H9 (cell line): ENCODE measurements at regions not wholly inside any gene's neighbourhood (a gene's known extent, or its start where the extent isn't known, plus 50 kb on each side); places are given as distances from the start of the nearest gene placed in this dataset.

Experiments used
- DNase-seq: peaks from one replicate; pipeline ENCODE4 v3.0.0-alpha.2; 2017
- H2AFZ ChIP-seq: one replicate; pipeline ENCODE4 v1.6.1; 2013; ENCODE audit warnings: mild to moderate bottlenecking, low read length, control low read depth, moderate library complexity
- H2AK5ac ChIP-seq: 2 replicates; pipeline ENCODE4 v1.6.1; 2013; ENCODE audit warnings: low read length, control low read depth, mixed read lengths; ENCODE audit not compliant: insufficient read length
- H2BK120ac ChIP-seq: one replicate; pipeline ENCODE4 v1.6.1; 2013; ENCODE audit warnings: low read depth, mild to moderate bottlenecking, low read length, control low read depth, inconsistent platforms; ENCODE audit not compliant: poor library complexity, severe bottlenecking
- H2BK12ac ChIP-seq: 2 replicates; pipeline ENCODE4 v1.6.1; 2013; ENCODE audit warnings: low read length, control low read depth, mixed read lengths, low read depth; ENCODE audit not compliant: insufficient read length
- H2BK15ac ChIP-seq: 2 replicates; pipeline ENCODE4 v1.6.1; 2013; ENCODE audit warnings: low read depth, low read length, control low read depth
- H2BK20ac ChIP-seq: one replicate; pipeline ENCODE4 v1.6.1; 2013; ENCODE audit warnings: low read depth, mild to moderate bottlenecking, low read length, control low read depth, inconsistent platforms; ENCODE audit not compliant: poor library complexity, severe bottlenecking
- H2BK5ac ChIP-seq: 2 replicates; pipeline ENCODE4 v1.6.1; 2013; ENCODE audit warnings: low read length, control low read depth, mixed read lengths; ENCODE audit not compliant: insufficient read length
- H3K14ac ChIP-seq: 2 replicates; pipeline ENCODE4 v1.6.1; 2013; ENCODE audit warnings: low read length, control low read depth; ENCODE audit not compliant: insufficient read depth
- H3K18ac ChIP-seq: 2 replicates; pipeline ENCODE4 v1.6.1; 2013; ENCODE audit warnings: low read depth, mild to moderate bottlenecking, mixed read lengths, low read length, control low read depth; ENCODE audit not compliant: insufficient read length
- H3K23ac ChIP-seq: 2 replicates; pipeline ENCODE4 v1.6.1; 2013; ENCODE audit warnings: low read length, control low read depth, mixed read lengths, low read depth; ENCODE audit not compliant: insufficient read length
- H3K23me2 ChIP-seq: 2 replicates; pipeline ENCODE4 v1.6.1; 2013; ENCODE audit warnings: low read depth, mild to moderate bottlenecking, mixed read lengths, low read length, control low read depth; ENCODE audit not compliant: insufficient read length, poor library complexity, severe bottlenecking
- H3K27ac ChIP-seq: 2 replicates; pipeline ENCODE4 v1.5.1; 2013; ENCODE audit warnings: low read length, control low read depth, mixed read lengths, low read depth; ENCODE audit not compliant: insufficient read length
- H3K27me3 ChIP-seq: 2 replicates; pipeline ENCODE4 v1.6.1; 2013; ENCODE audit warnings: low read length, control low read depth, inconsistent platforms; ENCODE audit not compliant: insufficient read depth
- H3K4ac ChIP-seq: 2 replicates; pipeline ENCODE4 v1.6.1; 2013; ENCODE audit warnings: low read depth, mild to moderate bottlenecking, control low read depth, inconsistent platforms, low read length, moderate library complexity
- H3K4me1 ChIP-seq: 2 replicates; pipeline ENCODE4 v1.6.1; 2013; ENCODE audit warnings: low read length, control low read depth, inconsistent platforms; ENCODE audit not compliant: insufficient read depth
- H3K4me2 ChIP-seq: 2 replicates; pipeline ENCODE4 v1.6.1; 2013; ENCODE audit warnings: low read length, control low read depth, mixed read lengths; ENCODE audit not compliant: insufficient read length, insufficient read depth
- H3K56ac ChIP-seq: 2 replicates; pipeline ENCODE4 v1.6.1; 2013; ENCODE audit warnings: low read depth, mild to moderate bottlenecking, mixed read lengths, low read length, control low read depth; ENCODE audit not compliant: insufficient read length
- H3K79me1 ChIP-seq: 2 replicates; pipeline ENCODE4 v1.6.1; 2013; ENCODE audit warnings: low read depth, mild to moderate bottlenecking, moderate library complexity, low read length, control low read depth, inconsistent platforms; ENCODE audit not compliant: insufficient read depth, poor library complexity, severe bottlenecking
- H3K79me2 ChIP-seq: 2 replicates; pipeline ENCODE4 v1.6.1; 2013; ENCODE audit warnings: low read length, control low read depth, inconsistent platforms; ENCODE audit not compliant: insufficient read depth
- H3K9ac ChIP-seq: 2 replicates; pipeline ENCODE4 v1.6.1; 2013; ENCODE audit warnings: low read length, control low read depth, mixed read lengths; ENCODE audit not compliant: insufficient read length; ENCODE audit errors: extremely low read depth
- H3K9me3 ChIP-seq: one replicate; pipeline ENCODE4 v1.6.1; 2013; ENCODE audit warnings: low read depth, low read length, inconsistent platforms; ENCODE audit not compliant: control insufficient read depth
- H3T11ph ChIP-seq: one replicate; pipeline ENCODE4 v1.6.1; 2013; ENCODE audit warnings: mild to moderate bottlenecking, low read length, control low read depth, inconsistent platforms
- H4K20me1 ChIP-seq: one replicate; pipeline ENCODE4 v1.6.1; 2013; ENCODE audit not compliant: control insufficient read depth, insufficient read length, insufficient read depth
- H4K5ac ChIP-seq: 2 replicates; pipeline ENCODE4 v1.6.1; 2013; ENCODE audit warnings: low read depth, mild to moderate bottlenecking, mixed read lengths, low read length, control low read depth; ENCODE audit not compliant: insufficient read length
- H4K8ac ChIP-seq: replicated peaks from 2 replicates; pipeline ENCODE4 v1.6.1; 2013; ENCODE audit warnings: low read length, control low read depth, mixed read lengths, low read depth; ENCODE audit not compliant: insufficient read length
- H4K91ac ChIP-seq: 2 replicates; pipeline ENCODE4 v1.6.1; 2013; ENCODE audit warnings: low read depth, mild to moderate bottlenecking, moderate library complexity, mixed read lengths, low read length, control low read depth; ENCODE audit not compliant: insufficient read length
- H3K27ac Mint-ChIP-seq, 3 experiments: 2 replicates in 2 of 3; 3 replicates in 1 of 3; pipeline ENCODE4 v1.8.0; 2020 to 2021; ENCODE audit warnings: mixed read lengths in 3 of 3, mild to moderate bottlenecking in 1 of 3, moderate library complexity in 1 of 3
- H3K27me3 Mint-ChIP-seq: 2 replicates; pipeline ENCODE4 v1.8.0; 2021; ENCODE audit warnings: low read depth, mild to moderate bottlenecking, moderate library complexity, mixed read lengths
- H3K36me3 Mint-ChIP-seq, 3 experiments: 2 replicates in 2 of 3; 3 replicates in 1 of 3; pipeline ENCODE4 v1.8.0; 2020 to 2021; ENCODE audit warnings: low read depth in 3 of 3, mixed read lengths in 3 of 3; ENCODE audit not compliant: insufficient read depth in 1 of 3
- H3K4me1 Mint-ChIP-seq, 2 experiments: 2 replicates each; pipeline ENCODE4 v1.8.0; 2020; ENCODE audit warnings: mixed read lengths in 2 of 2
- H3K4me3 Mint-ChIP-seq, 2 experiments: 2 replicates in 1 of 2; 3 replicates in 1 of 2; pipeline ENCODE4 v1.8.0; 2020 to 2021; ENCODE audit warnings: mild to moderate bottlenecking in 2 of 2, mixed read lengths in 2 of 2, moderate library complexity in 1 of 2
- H3K9me3 Mint-ChIP-seq, 2 experiments: 2 replicates in 1 of 2; 3 replicates in 1 of 2; pipeline ENCODE4 v1.8.0; 2020; ENCODE audit warnings: mild to moderate bottlenecking in 2 of 2, mixed read lengths in 2 of 2, moderate library complexity in 1 of 2
- CTCF ChIP-seq: fragments of 200-600 bp; sonication (generic); conservative IDR thresholded peaks from 3 replicates; pipeline ENCODE4 v1.8.0; 2021; ENCODE audit warnings: antibody characterized with exemption, mild to moderate bottlenecking
- WGBS: extraction: QIAGEN DNeasy Blood & Tissue Kit; methylation state at CpG from one replicate; pipeline ENCODE4 v1.1.7; 2013; ENCODE audit warnings: missing lambda C conversion rate, low lambda C conversion rate, mixed read lengths; ENCODE audit not compliant: insufficient read length; ENCODE audit errors: extremely low coverage; 5-methylcytosine and 5-hydroxymethylcytosine counted together

- Histone ChIP-seq H4K20me1 (no peaks in the 10 kb centered on the region), H3K4me2 (no peak overlapping the region), H4K5ac (no peak overlapping the region), H4K91ac (no peak overlapping the region), H3K23ac (no peak overlapping the region), H2BK120ac (no peak overlapping the region), H3K27me3 (no peaks in the 10 kb centered on the region), H2AFZ (no peak overlapping the region), H3K9ac (no peak overlapping the region), H3K23me2 (no peaks in the 10 kb centered on the region), H2BK5ac (no peak overlapping the region), H4K8ac (no peak overlapping the region), H2BK20ac (no peak overlapping the region), H3K4ac (no peak overlapping the region), H3K14ac (no peak overlapping the region), H3T11ph (no peak overlapping the region), H3K79me1 (no peaks in the 10 kb centered on the region), H2BK15ac (no peak overlapping the region), H3K56ac (no peak overlapping the region), H2BK12ac (no peak overlapping the region), H3K18ac (no peak overlapping the region), H2AK5ac (no peak overlapping the region), H3K27ac (no peak overlapping the region), H3K79me2 (no peaks in the 10 kb centered on the region), H3K9me3 (no peaks in the 10 kb centered on the region), H3K4me1 (no peaks in the 10 kb centered on the region; the same call in 1 of the 2 replicates)
- Mint-ChIP-seq H3K27ac (no peak overlapping the region), H3K4me3 (no peak overlapping the region), H3K4me1 (peaks cover 0 to 3% of the 10 kb centered on the region in 2 experiments; a peak in 2 of 4 replicates), H3K27me3 (no peaks in the 10 kb centered on the region; the same call in 1 of the 2 replicates), H3K9me3 (no peaks in the 10 kb centered on the region), H3K36me3 (no peaks in the 10 kb centered on the region)
- WGBS: no CpG with 5 or more reads among the region's 3 CpGs
- no peak for DNase-seq
- no peak for TF ChIP-seq CTCF
Observed at GRCh38 chr3:140843656-140844055, 98.0 kb upstream of the SLC25A36 start.
